Suppressor macrophage treated with lipopolysaccharide for 1 hour (primary cell): ENCODE measurements at regions not wholly inside any gene's neighbourhood (a gene's known extent, or its start where the extent isn't known, plus 50 kb on each side); places are given as distances from the start of the nearest gene placed in this dataset.

Experiments
- DNase-seq, 3 donors: peaks; one replicate each; pipeline ENCODE4 v3.0.0-alpha.2; 2020 to 2022

GRCh38 chr6:138609801-138610430 lies 110.6 kb upstream of the NHSL1 start:
- no peak for DNase-seq

- no peak for DNase-seq
Observed at GRCh38 chr6:138610816-138611215, 111.5 kb upstream of the NHSL1 start.

- no peak for DNase-seq
Observed at GRCh38 chr6:138614151-138614550, 114.9 kb upstream of the NHSL1 start.

GRCh38 chr6:138618168-138618567 lies 118.9 kb upstream of the NHSL1 start:
- DNase-seq, result no peak

- DNase-seq, result no peak
Observed at GRCh38 chr6:138620630-138621029, 121.3 kb upstream of the NHSL1 start.

- DNase-seq, result no peak
Observed at GRCh38 chr6:138622967-138623366, 123.7 kb upstream of the NHSL1 start.

GRCh38 chr6:138631566-138631965 lies 132.3 kb upstream of the NHSL1 start:
- DNase-seq, result no peak

GRCh38 chr6:138637822-138638221 lies 135.7 kb upstream of the CCDC28A start:
- DNase-seq, result no peak

- DNase-seq, result no peak
Observed at GRCh38 chr6:138638604-138639003, 135.0 kb upstream of the CCDC28A start.

- DNase-seq, result peak; percentile 18 to 26 (median 20)
Observed at GRCh38 chr6:138640028-138640427, 133.5 kb upstream of the CCDC28A start.

GRCh38 chr6:138643210-138643609 lies 130.4 kb upstream of the CCDC28A start:
- no peak for DNase-seq

- DNase-seq, result peak in 1 of 3 donors; percentile 15
Observed at GRCh38 chr6:138645976-138646640, 127.5 kb upstream of the CCDC28A start.

GRCh38 chr6:138647006-138647405 lies 126.6 kb upstream of the CCDC28A start:
- DNase-seq, result no peak

- no peak for DNase-seq
Observed at GRCh38 chr6:138648127-138648526, 125.4 kb upstream of the CCDC28A start.

- DNase-seq, result no peak
Observed at GRCh38 chr6:138651491-138651890, 122.1 kb upstream of the CCDC28A start.

GRCh38 chr6:138652824-138653223 lies 120.7 kb upstream of the CCDC28A start:
- peak in 1 of 3 donors; percentile 21 for DNase-seq

- DNase-seq, result no peak
Observed at GRCh38 chr6:138653435-138653834, 120.1 kb upstream of the CCDC28A start.

GRCh38 chr6:138654715-138655634 lies 118.6 kb upstream of the CCDC28A start:
- peak; percentile 81 to 86 (median 83) for DNase-seq

- DNase-seq, result peak in 2 of 3 donors; percentile 36 to 41
Observed at GRCh38 chr6:138655828-138656227, 117.7 kb upstream of the CCDC28A start.

- DNase-seq, result no peak
Observed at GRCh38 chr6:138656364-138657064, 117.1 kb upstream of the CCDC28A start.

GRCh38 chr6:138657065-138657425 lies 116.5 kb upstream of the CCDC28A start:
- no peak for DNase-seq

- DNase-seq, result no peak
Observed at GRCh38 chr6:138659998-138660397, 113.6 kb upstream of the CCDC28A start.

GRCh38 chr6:138662471-138662870 lies 111.1 kb upstream of the CCDC28A start:
- DNase-seq, result peak; percentile 55 to 79 (median 70)
